ENCODE measurements at regions not wholly inside any gene's neighbourhood (a gene's known extent, or its start where the extent isn't known, plus 50 kb on each side); places are given as distances from the start of the nearest gene placed in this dataset.

DNA sequence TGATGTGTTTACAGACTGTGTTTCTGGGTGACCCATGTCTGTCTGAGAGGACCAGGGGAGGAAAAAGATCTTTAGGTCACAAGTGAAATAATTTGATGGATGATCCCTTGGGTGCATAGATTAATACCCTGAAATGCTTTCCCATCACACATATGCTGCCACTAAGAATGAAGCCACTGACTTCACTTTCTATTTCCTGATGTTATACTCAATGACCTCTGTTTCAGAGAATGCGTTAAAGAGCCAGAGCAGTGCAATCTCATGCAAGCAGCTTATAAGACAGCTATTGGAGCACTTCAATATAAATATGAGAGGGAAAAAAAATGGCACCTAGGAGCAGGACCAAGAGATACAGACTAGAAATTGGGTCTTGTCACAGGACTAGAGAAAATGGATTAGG lies 133.7 kb downstream of the KLHL28 start:
- no peak overlapping the region for H3K14ac ChIP-seq (replicated peaks; ENCODE audit: low read depth, low read length)
- H2BK20ac ChIP-seq (ENCODE audit: low read depth, low read length), result no peak overlapping the region
- H2AFZ ChIP-seq (replicated peaks; ENCODE audit: low read length, poor library complexity), result no peak overlapping the region
- no peaks in the 10 kb centered on the region for H4K20me1 ChIP-seq (ENCODE audit: insufficient read depth, low read length)
- intact Hi-C loops (cut with micrococcal nuclease) (no loop called here), dilution Hi-C loops (cut with HindIII; ENCODE audit: low sequenced_read_pairs, unreplicated experiment) (no loop called here), in situ Hi-C loops (cut with MboI; ENCODE audit: low sequenced_read_pairs) (no loop called here)
- H3K36me3 ChIP-seq (ENCODE audit: control insufficient read depth, insufficient read depth, low read length), result no peaks in the 10 kb centered on the region
- no peak for TF ChIP-seq MAFK (IDR thresholded peaks at IDR 0.05; ENCODE audit: low read depth, low read length)
- no peak overlapping the region for H2BK120ac ChIP-seq (ENCODE audit: low read depth, low read length)
- no TSS peak for BruUV-seq (replicated peaks)
- H3K4me1 ChIP-seq (ENCODE audit: control insufficient read depth, insufficient read depth, low read length), result no peaks in the 10 kb centered on the region
- no peak overlapping the region for H4K91ac ChIP-seq (ENCODE audit: insufficient read depth, low read depth, low read length)
- ChIA-PET CTCF (no interaction called here), POLR2A (ENCODE audit: unreplicated experiment) (no interaction called here)
- H3K9me3 ChIP-seq (ENCODE audit: control insufficient read depth, insufficient read depth, low read length), result no peaks in the 10 kb centered on the region
- no peak overlapping the region for H4K8ac ChIP-seq (ENCODE audit: low read depth in 2 of 2, low read length in 2 of 2)
- H2AK5ac ChIP-seq (ENCODE audit: low read depth, low read length), result no peak overlapping the region
- no peak overlapping the region for H2BK15ac ChIP-seq (ENCODE audit: low read depth, low read length)
- no peaks in the 10 kb centered on the region for H3K27me3 ChIP-seq (ENCODE audit: control insufficient read depth, insufficient read depth, low read length)
- no peaks in the 10 kb centered on the region for H3K79me1 ChIP-seq (ENCODE audit: low read depth in 1 of 2, low read length in 2 of 2)
- H3K4ac ChIP-seq (ENCODE audit: low read depth, low read length), result no peak overlapping the region
- H3K9ac ChIP-seq (ENCODE audit: low read depth, low read length), result no peak overlapping the region
- H3K18ac ChIP-seq (ENCODE audit: low read depth, low read length), result no peak overlapping the region
- no peak overlapping the region for H3K56ac ChIP-seq (ENCODE audit: extremely low read depth, insufficient read depth, low read length)
- no peak overlapping the region for H2AK9ac ChIP-seq (replicated peaks; ENCODE audit: low read depth, low read length, poor library complexity)
- H3K4me3 ChIP-seq (ENCODE audit: insufficient read depth, low read depth, low read length), result no peak overlapping the region
- no peak overlapping the region for H3K23ac ChIP-seq (ENCODE audit: low read depth, low read length)
- H3K27ac ChIP-seq (ENCODE audit: insufficient read depth, low read length), result no peak overlapping the region
- H3K9me1 ChIP-seq (ENCODE audit: insufficient read depth, low read length), result no peaks in the 10 kb centered on the region
- no peak for ATAC-seq (ENCODE audit: low read depth)
- DNase-seq, result no peak
- H4K5ac ChIP-seq (ENCODE audit: low read depth, low read length), result no peak overlapping the region
- H2BK5ac ChIP-seq (ENCODE audit: low read depth, low read length, poor library complexity, severe bottlenecking), result no peak overlapping the region
- WGBS, 2 experiments (ENCODE audit: extremely low coverage in 2 of 2, insufficient read length in 1 of 2), result no CpG with 5 or more reads among the region's 1 CpG
- no peak overlapping the region for H3K4me2 ChIP-seq (ENCODE audit: low read depth, low read length)

Measured in IMR-90 (cell line).